GM12878 (cell line): ENCODE measurements at regions not wholly inside any gene's neighbourhood (a gene's known extent, or its start where the extent isn't known, plus 50 kb on each side); places are given as distances from the start of the nearest gene placed in this dataset.

Source experiments
- ATAC-seq: fragments of 200-7000 bp; cut with Tn5 transposase; 3 replicates; pipeline ENCODE4 v1.9.1; 2020; ENCODE audit warnings: mild to moderate bottlenecking, moderate library complexity
- BruUV-seq: library from RNA; stranded (reverse); fragments of 400-500 nt; replicated peaks from 2 replicates; lab custom pipeline; 2021; lab: Mats Ljungman, UMichigan
- CTCF ChIA-PET: fragments of 300-600 bp; sonication (Branson Sonifier 250); formaldehyde crosslinking; extraction: SDS; loops from one replicate; lab custom pipeline; 2021; ENCODE audit warnings: inconsistent platforms; lab: Yijun Ruan, JAX
- POLR2A ChIA-PET: fragments of 350-600 bp; formaldehyde crosslinking; extraction: SDS; loops from one replicate; lab custom pipeline; 2021; ENCODE audit warnings: inconsistent platforms; lab: Charles Lee
- RAD21 ChIA-PET: fragments of 300-600 bp; sonication (Branson Sonifier 250); formaldehyde crosslinking; loops from one replicate; lab custom pipeline; 2023; ENCODE audit warnings: antibody characterized with exemption; ENCODE audit not compliant: unreplicated experiment; lab: Charles Lee
- SMC1A ChIA-PET: fragments of 300-600 bp; sonication (Branson Sonifier 250); formaldehyde crosslinking; loops from one replicate; lab custom pipeline; 2023; ENCODE audit not compliant: unreplicated experiment, uncharacterized antibody; lab: Charles Lee
- DNase-seq: peaks from one replicate; pipeline ENCODE4 v3.0.0-alpha.2; 2011; ENCODE audit warnings: low read depth, low spot score
- FAIRE-seq: peaks from 3 replicates; lab custom pipeline; 2011; peaks lifted over from hg19 to GRCh38; lab: Jason Lieb, UNC
- H2AFZ ChIP-seq: 2 replicates; pipeline ENCODE4 v1.6.0; 2011; ENCODE audit warnings: low read depth, low read length, control low read depth; ENCODE audit not compliant: control insufficient read depth
- H3K27ac ChIP-seq: 2 replicates; pipeline ENCODE4 v1.5.1; 2011; ENCODE audit warnings: control low read depth; ENCODE audit not compliant: control insufficient read depth, insufficient read depth
- H3K27me3 ChIP-seq, 2 experiments: replicated peaks in 1 of 2; 2 replicates each; pipeline versions ENCODE4 v1.6.0 to v1.6.1; 2011; ENCODE audit warnings: low read length in 1 of 2; ENCODE audit not compliant: control insufficient read depth in 2 of 2, insufficient read depth in 2 of 2
- H3K36me3 ChIP-seq, 2 experiments: 2 replicates each; pipeline ENCODE4 v1.5.1; 2011; ENCODE audit warnings: low read length in 1 of 2; ENCODE audit not compliant: control insufficient read depth in 2 of 2, insufficient read depth in 2 of 2
- H3K4me1 ChIP-seq: 2 replicates; pipeline ENCODE4 v1.6.1; 2011; ENCODE audit warnings: mild to moderate bottlenecking, low read length, moderate library complexity, mixed read lengths; ENCODE audit not compliant: control insufficient read depth, insufficient read depth
- H3K4me2 ChIP-seq: 2 replicates; pipeline ENCODE4 v1.6.0; 2011; ENCODE audit warnings: control low read depth; ENCODE audit not compliant: control insufficient read depth, insufficient read depth
- H3K4me3 ChIP-seq: fragments of 200-600 bp; sonication (generic); 2 replicates; pipeline ENCODE4 v1.5.1; 2016
- H3K79me2 ChIP-seq: 2 replicates; pipeline ENCODE4 v1.6.0; 2011; ENCODE audit warnings: low read length; ENCODE audit not compliant: control insufficient read depth, insufficient read depth
- H3K9ac ChIP-seq: 2 replicates; pipeline ENCODE4 v1.8.0; 2011; ENCODE audit warnings: low read length, control low read depth, mixed read lengths; ENCODE audit not compliant: control insufficient read depth, insufficient read depth
- H3K9me3 ChIP-seq: replicated peaks from 3 replicates; pipeline ENCODE4 v1.5.1; 2011; ENCODE audit warnings: mild to moderate bottlenecking, low read length; ENCODE audit not compliant: control insufficient read depth, insufficient read depth
- H4K20me1 ChIP-seq: 2 replicates; pipeline ENCODE4 v1.6.0; 2011; ENCODE audit not compliant: control insufficient read depth, insufficient read depth
- CREB1 ChIP-seq: IDR thresholded peaks from 2 replicates; pipeline ENCODE4 v1.6.1; 2012; ENCODE audit warnings: low read depth, mild to moderate bottlenecking, inconsistent platforms
- EP300 ChIP-seq, 2 experiments: fragments of 150-350 bp in 1 of 2; IDR thresholded peaks; 2 replicates each; pipeline ENCODE4 v1.6.1; 2011 to 2012; ENCODE audit warnings: low read depth in 2 of 2, low read length in 2 of 2, borderline replicate concordance in 1 of 2, improper control_type of control experiment in 1 of 2, inconsistent platforms in 1 of 2; ENCODE audit not compliant: control insufficient read depth in 1 of 2
- HDGF ChIP-seq: fragments of 450-650 bp; IDR thresholded peaks from 2 replicates; pipeline ENCODE4 v1.6.1; 2016; ENCODE audit warnings: antibody characterized with exemption
- MEF2B ChIP-seq: fragments of 450-650 bp; IDR thresholded peaks from 2 replicates; pipeline ENCODE4 v1.6.1; 2018; ENCODE audit warnings: mild to moderate bottlenecking, moderate library complexity; ENCODE audit not compliant: partially characterized antibody, poor library complexity, severe bottlenecking
- MTA3 ChIP-seq: IDR thresholded peaks from 2 replicates; pipeline ENCODE4 v1.6.1; 2012; ENCODE audit warnings: low read length, inconsistent platforms, borderline replicate concordance
- MYB ChIP-seq: fragments of 150-350 bp; IDR thresholded peaks from 2 replicates; pipeline ENCODE4 v1.6.1; 2014; ENCODE audit warnings: mild to moderate bottlenecking, low read depth, low read length, borderline replicate concordance
- RAD51 ChIP-seq: fragments of 450-650 bp; IDR thresholded peaks from 2 replicates; pipeline ENCODE4 v1.6.1; 2016; ENCODE audit warnings: moderate library complexity, mild to moderate bottlenecking, inconsistent platforms
- SIN3A ChIP-seq: IDR thresholded peaks from 2 replicates; pipeline ENCODE4 v1.6.1; 2012; ENCODE audit warnings: low read depth, low read length, improper control_type of control experiment
- SMAD5 ChIP-seq: IDR thresholded peaks from 2 replicates; pipeline ENCODE4 v1.6.1; 2016; ENCODE audit warnings: antibody characterized with exemption, low read depth
- ZNF592 ChIP-seq: fragments of 450-650 bp; IDR thresholded peaks from 2 replicates; pipeline ENCODE4 v1.6.1; 2017; ENCODE audit warnings: mild to moderate bottlenecking, moderate library complexity
- WGBS: methylation state at CpG from one replicate; pipeline ENCODE4 v1.1.6; 2016; ENCODE audit warnings: low lambda C conversion rate; ENCODE audit not compliant: insufficient replicate concordance, insufficient coverage; ENCODE audit errors: missing lambda C conversion rate; 5-methylcytosine and 5-hydroxymethylcytosine counted together
- in situ Hi-C: fragments of 300-500 bp; cut with MboI; formaldehyde crosslinking; loops from 9 replicates; pipeline ENCODE4 v1.14.3; 2018; ENCODE audit warnings: mixed read lengths
- intact Hi-C: fragments of 100-400 bp; cut with micrococcal nuclease; formaldehyde crosslinking; loops from one replicate; pipeline ENCODE4 v1.14.2; 2022; ENCODE audit not compliant: unreplicated experiment
- TF ChIP-seq, protein P1 (sequence below): fragments of 450-650 bp; conservative IDR thresholded peaks from 2 replicates; pipeline ENCODE4 v1.6.1; 2017; ENCODE audit warnings: mild to moderate bottlenecking, moderate library complexity
- TF ChIP-seq, protein P2 (sequence below), 3 experiments: IDR thresholded peaks in 2 of 3; conservative IDR thresholded peaks in 1 of 3; 2 replicates each; pipeline ENCODE4 v1.5.1; 2011; ENCODE audit warnings: low read depth in 3 of 3, low read length in 3 of 3, mild to moderate bottlenecking in 3 of 3, control low read depth in 2 of 3, moderate library complexity in 2 of 3, inconsistent platforms in 1 of 3, mixed read lengths in 1 of 3; ENCODE audit not compliant: control insufficient read depth in 2 of 3, insufficient read depth in 1 of 3; ENCODE audit errors: extremely low read depth in 1 of 3
- TF ChIP-seq, protein P3 (sequence below): IDR thresholded peaks from 2 replicates; pipeline ENCODE4 v1.6.1; 2011; ENCODE audit warnings: low read depth, low read length, improper control_type of control experiment, borderline replicate concordance

- TF ChIP-seq, protein P1, sequence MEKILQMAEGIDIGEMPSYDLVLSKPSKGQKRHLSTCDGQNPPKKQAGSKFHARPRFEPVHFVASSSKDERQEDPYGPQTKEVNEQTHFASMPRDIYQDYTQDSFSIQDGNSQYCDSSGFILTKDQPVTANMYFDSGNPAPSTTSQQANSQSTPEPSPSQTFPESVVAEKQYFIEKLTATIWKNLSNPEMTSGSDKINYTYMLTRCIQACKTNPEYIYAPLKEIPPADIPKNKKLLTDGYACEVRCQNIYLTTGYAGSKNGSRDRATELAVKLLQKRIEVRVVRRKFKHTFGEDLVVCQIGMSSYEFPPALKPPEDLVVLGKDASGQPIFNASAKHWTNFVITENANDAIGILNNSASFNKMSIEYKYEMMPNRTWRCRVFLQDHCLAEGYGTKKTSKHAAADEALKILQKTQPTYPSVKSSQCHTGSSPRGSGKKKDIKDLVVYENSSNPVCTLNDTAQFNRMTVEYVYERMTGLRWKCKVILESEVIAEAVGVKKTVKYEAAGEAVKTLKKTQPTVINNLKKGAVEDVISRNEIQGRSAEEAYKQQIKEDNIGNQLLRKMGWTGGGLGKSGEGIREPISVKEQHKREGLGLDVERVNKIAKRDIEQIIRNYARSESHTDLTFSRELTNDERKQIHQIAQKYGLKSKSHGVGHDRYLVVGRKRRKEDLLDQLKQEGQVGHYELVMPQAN, result no peak
- TF ChIP-seq MEF2B, result no peak
- TF ChIP-seq, protein P2, sequence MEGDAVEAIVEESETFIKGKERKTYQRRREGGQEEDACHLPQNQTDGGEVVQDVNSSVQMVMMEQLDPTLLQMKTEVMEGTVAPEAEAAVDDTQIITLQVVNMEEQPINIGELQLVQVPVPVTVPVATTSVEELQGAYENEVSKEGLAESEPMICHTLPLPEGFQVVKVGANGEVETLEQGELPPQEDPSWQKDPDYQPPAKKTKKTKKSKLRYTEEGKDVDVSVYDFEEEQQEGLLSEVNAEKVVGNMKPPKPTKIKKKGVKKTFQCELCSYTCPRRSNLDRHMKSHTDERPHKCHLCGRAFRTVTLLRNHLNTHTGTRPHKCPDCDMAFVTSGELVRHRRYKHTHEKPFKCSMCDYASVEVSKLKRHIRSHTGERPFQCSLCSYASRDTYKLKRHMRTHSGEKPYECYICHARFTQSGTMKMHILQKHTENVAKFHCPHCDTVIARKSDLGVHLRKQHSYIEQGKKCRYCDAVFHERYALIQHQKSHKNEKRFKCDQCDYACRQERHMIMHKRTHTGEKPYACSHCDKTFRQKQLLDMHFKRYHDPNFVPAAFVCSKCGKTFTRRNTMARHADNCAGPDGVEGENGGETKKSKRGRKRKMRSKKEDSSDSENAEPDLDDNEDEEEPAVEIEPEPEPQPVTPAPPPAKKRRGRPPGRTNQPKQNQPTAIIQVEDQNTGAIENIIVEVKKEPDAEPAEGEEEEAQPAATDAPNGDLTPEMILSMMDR (IDR thresholded peaks at IDR 0.05 in 2 of 3, conservative IDR thresholded peaks at IDR 0.05 in 1 of 3; ENCODE audit: control insufficient read depth in 2 of 3, extremely low read depth in 1 of 3, insufficient read depth in 1 of 3, low read depth in 3 of 3, low read length in 3 of 3), result no peak
Measured at GRCh38 chr3:176293276-176293675, 904.0 kb downstream of the TBL1XR1 start (continued).

DNA sequence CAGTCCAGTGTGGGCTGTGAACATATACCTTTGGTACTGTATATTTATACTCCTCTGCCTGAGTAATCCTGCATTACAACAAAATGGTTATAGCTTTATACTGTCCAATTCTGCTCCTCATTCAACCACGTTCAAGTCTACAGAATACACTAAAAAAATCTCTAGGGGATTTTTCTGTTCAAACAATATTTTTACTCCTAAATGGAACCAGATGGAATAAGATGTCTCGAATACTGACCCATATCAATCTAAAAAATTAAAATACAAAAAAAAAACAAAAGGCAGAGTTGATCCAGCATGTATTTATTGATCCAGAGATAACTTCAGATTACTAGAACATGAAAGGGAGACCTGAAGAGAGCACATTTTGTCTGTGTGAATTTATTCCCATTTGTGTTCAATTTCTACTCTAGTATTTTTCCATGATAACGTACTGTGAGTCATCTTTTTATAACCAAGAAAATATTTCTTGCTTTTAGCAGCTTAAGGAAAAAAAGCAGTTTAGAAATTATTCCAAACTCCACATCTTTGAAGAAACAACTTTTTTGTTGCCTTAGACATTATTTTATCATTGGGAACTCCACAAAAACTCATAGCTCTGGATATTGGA, 910.7 kb downstream of the TBL1XR1 start:
- Histone ChIP-seq H3K36me3 (no peaks in the 10 kb centered on the region), H3K27me3 (no peaks in the 10 kb centered on the region), H3K9me3 (no peaks in the 10 kb centered on the region), H2AFZ (no peak overlapping the region), H4K20me1 (no peaks in the 10 kb centered on the region), H3K9ac (no peak overlapping the region), H3K27ac (no peak overlapping the region), H3K4me1 (no peaks in the 10 kb centered on the region), H3K79me2 (no peaks in the 10 kb centered on the region), H3K4me3 (no peak overlapping the region), H3K4me2 (no peak overlapping the region)
- no TSS peak for BruUV-seq
- FAIRE-seq, result no peak
- ChIA-PET CTCF (no interaction called here), POLR2A (no interaction called here), RAD21 (no interaction called here), SMC1A (no interaction called here)
- DNase-seq, result no peak
- ATAC-seq, result no peak
- in situ Hi-C loops (no loop called here), intact Hi-C loops (no loop called here)
- 2% methylated on average over 3 of the region's 3 CpGs for WGBS
- TF ChIP-seq CREB1 (no peak), SIN3A (no peak), SMAD5 (no peak), EP300 (IDR thresholded peaks at IDR 0.05; ENCODE audit: borderline replicate concordance in 1 of 2, control insufficient read depth in 1 of 2, low read depth in 2 of 2, low read length in 2 of 2) (no peak), ZNF592 (no peak), MTA3 (no peak), HDGF (no peak), RAD51 (no peak), MYB (no peak)
- TF ChIP-seq, protein P3, sequence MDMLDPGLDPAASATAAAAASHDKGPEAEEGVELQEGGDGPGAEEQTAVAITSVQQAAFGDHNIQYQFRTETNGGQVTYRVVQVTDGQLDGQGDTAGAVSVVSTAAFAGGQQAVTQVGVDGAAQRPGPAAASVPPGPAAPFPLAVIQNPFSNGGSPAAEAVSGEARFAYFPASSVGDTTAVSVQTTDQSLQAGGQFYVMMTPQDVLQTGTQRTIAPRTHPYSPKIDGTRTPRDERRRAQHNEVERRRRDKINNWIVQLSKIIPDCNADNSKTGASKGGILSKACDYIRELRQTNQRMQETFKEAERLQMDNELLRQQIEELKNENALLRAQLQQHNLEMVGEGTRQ, result no peak
